Caco-2 (cell line): ENCODE measurements at regions not wholly inside any gene's neighbourhood (a gene's known extent, or its start where the extent isn't known, plus 50 kb on each side); places are given as distances from the start of the nearest gene placed in this dataset.

Experiments used
- BruUV-seq: library from RNA; stranded (reverse); fragments of 400-500 nt; replicated peaks from 2 replicates; lab custom pipeline; 2021; lab: Mats Ljungman, UMichigan
- CTCF ChIA-PET: fragments of 300-600 bp; sonication (Branson Sonifier 250); formaldehyde crosslinking; loops from one replicate; lab custom pipeline; 2022; ENCODE audit warnings: antibody characterized with exemption; lab: Charles Lee
- POLR2A ChIA-PET: fragments of 300-600 bp; sonication (Branson Sonifier 250); formaldehyde crosslinking; loops from one replicate; lab custom pipeline; 2022; ENCODE audit warnings: antibody characterized with exemption; lab: Charles Lee
- DNase-seq, 2 experiments: peaks; one replicate each; pipeline versions ENCODE4 v3.0.0 to v3.0.0-alpha.2; 2020 to 2022
- H3K27me3 ChIP-seq: replicated peaks from 2 replicates; pipeline ENCODE4 v1.6.0; 2011; ENCODE audit warnings: low read length; ENCODE audit not compliant: control insufficient read depth, insufficient read depth
- H3K36me3 ChIP-seq: 2 replicates; pipeline ENCODE4 v1.5.1; 2011; ENCODE audit warnings: low read length; ENCODE audit not compliant: control insufficient read depth, insufficient read depth
- H3K4me1 ChIP-seq: fragments of 250-450 bp; sonication (Bioruptor Pico); 2 replicates; pipeline ENCODE4 v1.5.1; 2020; ENCODE audit warnings: mild to moderate bottlenecking
- H3K4me3 ChIP-seq: 2 replicates; pipeline ENCODE4 v1.5.1; 2011; ENCODE audit warnings: low read depth, mild to moderate bottlenecking, control low read depth, low read length
- H3K9me3 ChIP-seq: fragments of 250-450 bp; sonication (Bioruptor Pico); 2 replicates; pipeline ENCODE4 v1.5.1; 2020; ENCODE audit warnings: mild to moderate bottlenecking, moderate library complexity
- H3K27ac Mint-ChIP-seq: one replicate; pipeline ENCODE4 v1.8.0; 2022; ENCODE audit warnings: mixed read lengths; ENCODE audit not compliant: unreplicated experiment
- H3K27me3 Mint-ChIP-seq: one replicate; pipeline ENCODE4 v1.8.0; 2022; ENCODE audit warnings: mixed read lengths; ENCODE audit not compliant: insufficient read depth, unreplicated experiment
- H3K36me3 Mint-ChIP-seq: one replicate; pipeline ENCODE4 v1.8.0; 2022; ENCODE audit warnings: mild to moderate bottlenecking, mixed read lengths; ENCODE audit not compliant: insufficient read depth, unreplicated experiment
- H3K4me1 Mint-ChIP-seq: one replicate; pipeline ENCODE4 v1.8.0; 2022; ENCODE audit warnings: low read depth, mixed read lengths; ENCODE audit not compliant: unreplicated experiment
- H3K4me3 Mint-ChIP-seq: one replicate; pipeline ENCODE4 v1.8.0; 2022; ENCODE audit warnings: mild to moderate bottlenecking, moderate library complexity, mixed read lengths; ENCODE audit not compliant: unreplicated experiment
- H3K9me3 Mint-ChIP-seq: one replicate; pipeline ENCODE4 v1.8.0; 2022; ENCODE audit warnings: mixed read lengths; ENCODE audit not compliant: unreplicated experiment
- intact Hi-C: fragments of 100-400 bp; cut with micrococcal nuclease; formaldehyde crosslinking; loops from one replicate; pipeline ENCODE4 v1.10.0; 2022; ENCODE audit not compliant: unreplicated experiment
- TF ChIP-seq, protein P1 (sequence below), 2 experiments: fragments of 200-600 bp in 1 of 2; IDR thresholded peaks; 1 replicate in 1 of 2; 2 replicates in 1 of 2; pipeline versions ENCODE4 v1.5.1 to v1.8.0; 2011 to 2022; ENCODE audit warnings: antibody characterized with exemption in 1 of 2, control low read depth in 1 of 2, inconsistent platforms in 1 of 2, low read depth in 1 of 2, low read length in 1 of 2, mild to moderate bottlenecking in 1 of 2, moderate library complexity in 1 of 2; ENCODE audit not compliant: insufficient read depth in 1 of 2, severe bottlenecking in 1 of 2, unreplicated experiment in 1 of 2

DNA sequence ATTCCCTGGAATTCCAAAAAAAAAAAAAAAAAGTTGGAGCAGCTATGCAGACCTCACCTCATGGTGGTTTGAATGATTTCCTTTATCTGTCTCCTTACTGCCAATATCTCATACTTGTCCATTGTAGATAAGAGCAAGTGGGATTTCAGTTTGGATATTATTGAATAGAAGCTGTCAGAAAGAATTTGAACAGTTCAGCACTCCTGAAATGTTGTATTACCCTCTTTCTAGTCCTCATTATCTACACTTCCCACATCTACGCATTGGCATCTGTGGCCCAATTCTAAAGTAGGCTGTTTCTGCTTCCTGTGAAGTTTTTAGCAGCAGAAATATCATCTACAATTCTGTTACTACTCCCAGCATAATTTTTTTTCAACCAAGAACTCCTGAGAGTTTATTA lies 68.2 kb upstream of the KHDRBS2 start:
- Mint-ChIP-seq H3K9me3 (no peaks in the 10 kb centered on the region), H3K4me1 (no peaks in the 10 kb centered on the region), H3K36me3 (no peaks in the 10 kb centered on the region), H3K4me3 (no peak overlapping the region), H3K27me3 (no peaks in the 10 kb centered on the region), H3K27ac (no peak overlapping the region)
- TF ChIP-seq, protein P1, sequence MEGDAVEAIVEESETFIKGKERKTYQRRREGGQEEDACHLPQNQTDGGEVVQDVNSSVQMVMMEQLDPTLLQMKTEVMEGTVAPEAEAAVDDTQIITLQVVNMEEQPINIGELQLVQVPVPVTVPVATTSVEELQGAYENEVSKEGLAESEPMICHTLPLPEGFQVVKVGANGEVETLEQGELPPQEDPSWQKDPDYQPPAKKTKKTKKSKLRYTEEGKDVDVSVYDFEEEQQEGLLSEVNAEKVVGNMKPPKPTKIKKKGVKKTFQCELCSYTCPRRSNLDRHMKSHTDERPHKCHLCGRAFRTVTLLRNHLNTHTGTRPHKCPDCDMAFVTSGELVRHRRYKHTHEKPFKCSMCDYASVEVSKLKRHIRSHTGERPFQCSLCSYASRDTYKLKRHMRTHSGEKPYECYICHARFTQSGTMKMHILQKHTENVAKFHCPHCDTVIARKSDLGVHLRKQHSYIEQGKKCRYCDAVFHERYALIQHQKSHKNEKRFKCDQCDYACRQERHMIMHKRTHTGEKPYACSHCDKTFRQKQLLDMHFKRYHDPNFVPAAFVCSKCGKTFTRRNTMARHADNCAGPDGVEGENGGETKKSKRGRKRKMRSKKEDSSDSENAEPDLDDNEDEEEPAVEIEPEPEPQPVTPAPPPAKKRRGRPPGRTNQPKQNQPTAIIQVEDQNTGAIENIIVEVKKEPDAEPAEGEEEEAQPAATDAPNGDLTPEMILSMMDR (IDR thresholded peaks at IDR 0.05; ENCODE audit: insufficient read depth in 1 of 2, low read depth in 1 of 2, low read length in 1 of 2, severe bottlenecking in 1 of 2, unreplicated experiment in 1 of 2), result no peak
- H3K4me3 ChIP-seq, result no peak overlapping the region
- no peaks in the 10 kb centered on the region for H3K4me1 ChIP-seq
- no TSS peak for BruUV-seq
- H3K9me3 ChIP-seq, result no peaks in the 10 kb centered on the region
- intact Hi-C loops, result no loop called here
- no peak for DNase-seq
- H3K36me3 ChIP-seq, result no peaks in the 10 kb centered on the region
- no peaks in the 10 kb centered on the region for H3K27me3 ChIP-seq
- ChIA-PET POLR2A (no interaction called here), CTCF (no interaction called here)

DNA sequence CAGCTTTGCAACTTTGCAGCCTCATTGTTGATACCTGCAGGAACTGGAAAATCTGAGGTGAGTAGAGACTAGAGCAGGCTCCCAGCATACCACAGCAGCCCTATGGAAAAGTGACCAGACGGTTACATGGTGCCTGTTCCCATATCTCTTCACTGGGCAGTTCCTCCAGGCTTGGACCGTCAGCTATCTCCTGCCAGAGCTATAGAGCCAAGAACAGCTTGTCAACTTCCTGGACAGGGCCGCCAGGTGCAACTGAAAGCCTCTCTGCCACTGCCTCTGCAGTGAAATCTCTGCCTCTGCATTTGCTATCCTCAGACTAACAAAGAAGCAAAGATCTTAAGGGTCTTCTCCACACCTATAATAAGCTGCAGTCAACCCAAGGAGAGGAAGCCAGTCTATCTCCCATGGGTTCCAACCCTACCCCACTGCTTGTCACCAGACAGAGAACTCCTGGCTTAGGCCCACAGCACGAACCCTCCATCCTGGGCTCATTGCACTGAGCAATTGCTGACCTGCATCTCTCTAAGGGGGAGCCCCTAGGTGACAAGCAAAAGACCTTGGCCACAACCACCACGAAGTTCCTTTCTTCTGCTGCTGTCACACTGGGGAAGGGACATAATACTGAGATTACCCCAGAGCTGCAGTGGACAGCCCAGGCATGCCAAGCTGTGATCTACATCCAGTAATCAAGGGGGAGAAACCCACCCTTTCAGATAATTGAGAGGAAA lies 60.1 kb upstream of the KHDRBS2 start:
- no peaks in the 10 kb centered on the region for H3K36me3 ChIP-seq
- CTCF ChIA-PET, result no interaction called here
- H3K4me3 ChIP-seq, result no peak overlapping the region
- Mint-ChIP-seq H3K27me3 (peaks cover 4% of the 10 kb centered on the region), H3K36me3 (no peaks in the 10 kb centered on the region), H3K4me1 (no peaks in the 10 kb centered on the region), H3K27ac (no peak overlapping the region), H3K9me3 (no peaks in the 10 kb centered on the region), H3K4me3 (no peak overlapping the region)
- H3K27me3 ChIP-seq, result no peaks in the 10 kb centered on the region
- TF ChIP-seq, protein P1 (IDR thresholded peaks at IDR 0.05; ENCODE audit: insufficient read depth in 1 of 2, low read depth in 1 of 2, low read length in 1 of 2, severe bottlenecking in 1 of 2, unreplicated experiment in 1 of 2), result no peak
- no peaks in the 10 kb centered on the region for H3K9me3 ChIP-seq
- no peaks in the 10 kb centered on the region for H3K4me1 ChIP-seq
- intact Hi-C loops, result no loop called here
- DNase-seq, result no peak
- BruUV-seq, result no TSS peak
- POLR2A ChIA-PET, result no interaction called here

DNA sequence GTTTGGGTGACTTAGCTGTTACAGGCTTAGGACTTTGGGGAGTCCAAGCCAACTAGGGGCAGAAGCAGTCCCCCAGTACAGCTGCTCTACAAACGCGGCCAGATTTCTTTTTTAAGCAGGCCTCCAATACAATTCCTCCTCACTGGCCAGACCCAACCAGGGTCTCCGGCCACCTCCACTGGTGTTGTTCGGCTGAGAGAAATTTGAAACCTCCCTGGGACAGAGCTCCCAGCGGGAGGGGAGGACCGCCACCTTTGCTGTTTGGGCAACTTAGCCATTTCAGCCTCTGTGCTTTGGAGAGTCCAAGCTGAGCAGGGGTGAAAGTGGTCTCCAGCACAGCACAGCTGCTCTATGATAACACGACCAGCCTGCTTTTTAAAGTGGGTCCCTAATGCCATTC lies 59.4 kb upstream of the KHDRBS2 start:
- TF ChIP-seq, protein P1 (IDR thresholded peaks at IDR 0.05; ENCODE audit: insufficient read depth in 1 of 2, low read depth in 1 of 2, low read length in 1 of 2, severe bottlenecking in 1 of 2, unreplicated experiment in 1 of 2), result no peak
- Histone ChIP-seq H3K36me3 (no peaks in the 10 kb centered on the region), H3K27me3 (no peaks in the 10 kb centered on the region), H3K4me1 (no peaks in the 10 kb centered on the region), H3K4me3 (no peak overlapping the region), H3K9me3 (no peaks in the 10 kb centered on the region)
- intact Hi-C loops, result no loop called here
- H3K36me3 Mint-ChIP-seq, result no peaks in the 10 kb centered on the region
- H3K27me3 Mint-ChIP-seq, result peaks cover 4% of the 10 kb centered on the region
- no peaks in the 10 kb centered on the region for H3K9me3 Mint-ChIP-seq
- no peak for DNase-seq
- no peak overlapping the region for H3K4me3 Mint-ChIP-seq
- no TSS peak for BruUV-seq
- H3K27ac Mint-ChIP-seq, result no peak overlapping the region
- ChIA-PET POLR2A (no interaction called here), CTCF (no interaction called here)
- H3K4me1 Mint-ChIP-seq, result no peaks in the 10 kb centered on the region
